ENCODE measurements at regions not wholly inside any gene's neighbourhood (a gene's known extent, or its start where the extent isn't known, plus 50 kb on each side); places are given as distances from the start of the nearest gene placed in this dataset.

GRCh38 chr5:8944005-8944404 lies 601.9 kb downstream of the SEMA5A start:
- no peak for TF ChIP-seq CTCF (IDR thresholded peaks at IDR 0.05; ENCODE audit: low read depth, low read length)
- Histone ChIP-seq H3K36me3 (no peaks in the 10 kb centered on the region), H3K4me3 (ENCODE audit: low read depth, low read length) (no peak overlapping the region), H3K27me3 (no peaks in the 10 kb centered on the region), H3K4me1 (no peaks in the 10 kb centered on the region), H3K9me3 (no peaks in the 10 kb centered on the region; the same call in 1 of the 2 replicates)
- DNase-seq, result no peak

GRCh38 chr5:8945972-8946371 lies 599.9 kb downstream of the SEMA5A start:
- Histone ChIP-seq H3K9me3 (no peaks in the 10 kb centered on the region; the same call in 1 of the 2 replicates), H3K4me3 (ENCODE audit: low read depth, low read length) (no peak overlapping the region), H3K4me1 (no peaks in the 10 kb centered on the region), H3K36me3 (no peaks in the 10 kb centered on the region), H3K27me3 (no peaks in the 10 kb centered on the region)
- DNase-seq, result no peak
- no peak for TF ChIP-seq CTCF (IDR thresholded peaks at IDR 0.05; ENCODE audit: low read depth, low read length)

DNA sequence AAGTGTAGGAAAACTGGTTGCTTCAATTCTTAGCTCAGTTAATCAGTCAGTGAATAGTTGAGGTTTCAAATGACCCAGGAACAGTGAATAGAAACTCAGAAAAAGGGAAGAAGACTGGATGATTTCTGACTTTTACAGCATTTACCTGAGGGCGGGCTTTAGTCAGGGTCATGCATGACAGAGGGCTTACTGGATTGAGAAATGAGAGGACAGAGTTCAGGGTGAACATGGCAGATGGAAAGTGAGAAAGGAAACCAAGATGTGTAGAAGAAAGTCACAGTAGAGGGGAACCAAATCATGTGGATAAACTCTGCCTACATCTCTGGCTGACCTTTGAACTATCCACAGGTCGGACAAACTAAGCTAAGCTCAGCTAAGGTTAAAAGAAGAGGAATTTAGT lies 596.0 kb downstream of the SEMA5A start:
- no peaks in the 10 kb centered on the region for H3K4me1 ChIP-seq
- no peaks in the 10 kb centered on the region for H3K9me3 ChIP-seq
- DNase-seq, result no peak
- no peak overlapping the region for H3K4me3 ChIP-seq (ENCODE audit: low read depth, low read length)
- no peaks in the 10 kb centered on the region for H3K36me3 ChIP-seq
- TF ChIP-seq CTCF (IDR thresholded peaks at IDR 0.05; ENCODE audit: low read depth, low read length), result no peak
- H3K27me3 ChIP-seq, result no peaks in the 10 kb centered on the region

DNA sequence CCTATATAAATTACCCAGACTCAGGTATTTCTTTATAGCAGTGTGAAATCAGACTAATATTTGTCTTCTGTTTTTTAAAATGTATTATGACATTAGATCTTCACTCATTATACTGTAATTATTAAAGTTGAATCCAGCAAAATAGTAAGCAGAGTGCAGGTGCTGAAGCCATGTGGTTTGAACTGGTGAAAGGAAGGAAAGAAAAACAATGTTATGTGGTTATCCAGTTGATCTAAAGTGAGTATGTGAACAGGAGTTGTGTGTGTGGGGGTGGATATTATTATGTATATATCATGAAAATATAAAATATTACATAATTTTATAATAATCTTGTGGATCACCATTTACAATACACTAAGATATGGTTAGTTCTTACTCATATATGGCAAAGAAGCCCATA lies 593.7 kb downstream of the SEMA5A start:
- no peaks in the 10 kb centered on the region for H3K27me3 ChIP-seq
- no peak for DNase-seq

GRCh38 chr5:8953016-8953415 lies 592.9 kb downstream of the SEMA5A start:
- Histone ChIP-seq H3K27me3 (no peaks in the 10 kb centered on the region), H3K4me1 (no peaks in the 10 kb centered on the region), H3K36me3 (no peaks in the 10 kb centered on the region), H3K9me3 (no peaks in the 10 kb centered on the region), H3K4me3 (ENCODE audit: low read depth, low read length) (no peak overlapping the region)
- no peak for TF ChIP-seq CTCF (IDR thresholded peaks at IDR 0.05; ENCODE audit: low read depth, low read length)
- no peak for DNase-seq

More for the DNA sequence above, 593.7 kb downstream of the SEMA5A start:
- TF ChIP-seq CTCF (IDR thresholded peaks at IDR 0.05; ENCODE audit: low read depth, low read length), result no peak
- Histone ChIP-seq H3K4me3 (ENCODE audit: low read depth, low read length) (no peak overlapping the region), H3K9me3 (no peaks in the 10 kb centered on the region), H3K4me1 (no peaks in the 10 kb centered on the region), H3K36me3 (no peaks in the 10 kb centered on the region)

GRCh38 chr5:8953911-8954438 lies 591.9 kb downstream of the SEMA5A start:
- Histone ChIP-seq H3K4me1 (no peaks in the 10 kb centered on the region), H3K4me3 (ENCODE audit: low read depth, low read length) (no peak overlapping the region), H3K27me3 (no peaks in the 10 kb centered on the region), H3K9me3 (no peaks in the 10 kb centered on the region), H3K36me3 (no peaks in the 10 kb centered on the region)
- no peak for TF ChIP-seq CTCF (IDR thresholded peaks at IDR 0.05; ENCODE audit: low read depth, low read length)
- no peak for DNase-seq
